Fibroblast of mammary gland (primary cell): ENCODE measurements at regions not wholly inside any gene's neighbourhood (a gene's known extent, or its start where the extent isn't known, plus 50 kb on each side); places are given as distances from the start of the nearest gene placed in this dataset.

ENCODE experiments used
- DNase-seq: peaks from one replicate; pipeline ENCODE4 v3.0.0-alpha.2; 2010; ENCODE audit warnings: low read depth
- H3K4me3 ChIP-seq: 2 replicates; pipeline ENCODE4 v1.5.1; 2011; ENCODE audit warnings: low read depth, mild to moderate bottlenecking, low read length, moderate library complexity; ENCODE audit not compliant: control insufficient read depth
- TF ChIP-seq, protein P1 (sequence below): conservative IDR thresholded peaks from 2 replicates; pipeline ENCODE4 v1.5.1; 2011; ENCODE audit warnings: low read depth, low read length, inconsistent platforms; ENCODE audit not compliant: control insufficient read depth, insufficient read depth

DNA sequence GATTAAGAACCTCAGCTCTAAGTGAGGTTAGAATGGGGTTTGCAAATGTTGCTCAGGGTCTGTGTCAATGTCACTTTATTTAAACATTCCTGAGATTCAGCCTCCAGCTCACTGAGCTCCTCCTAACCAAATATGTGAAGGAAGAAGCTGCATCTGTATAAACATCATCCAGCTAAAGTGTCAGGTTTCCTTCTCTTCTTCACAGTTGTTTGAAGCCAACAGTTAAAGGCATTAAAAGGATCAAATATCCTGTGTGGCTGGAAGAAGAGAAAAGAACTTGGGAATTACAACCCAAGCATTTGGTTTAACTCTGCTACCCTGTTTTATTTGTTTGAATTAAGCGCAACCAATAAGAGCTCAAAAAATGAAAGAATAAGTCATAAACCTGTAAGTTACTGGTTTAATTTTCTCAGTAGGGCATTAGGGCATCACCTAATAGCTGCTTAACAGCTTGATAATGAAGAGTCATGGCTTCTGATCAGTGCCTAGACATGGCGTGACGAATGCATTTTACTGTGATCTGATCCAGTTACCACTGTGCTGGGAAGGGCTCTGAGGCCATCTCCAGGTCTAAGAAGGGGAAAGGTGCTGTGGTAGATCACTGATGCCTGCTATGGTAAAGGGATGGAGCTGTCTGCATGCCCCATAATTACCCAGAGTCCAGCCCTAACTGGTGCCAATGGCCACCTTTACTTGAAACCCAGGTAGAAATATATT lies 165.7 kb upstream of the TSC22D2 start:
- H3K4me3 ChIP-seq: no peak overlapping the region
- peak; percentile 38 for DNase-seq
- TF ChIP-seq, protein P1, sequence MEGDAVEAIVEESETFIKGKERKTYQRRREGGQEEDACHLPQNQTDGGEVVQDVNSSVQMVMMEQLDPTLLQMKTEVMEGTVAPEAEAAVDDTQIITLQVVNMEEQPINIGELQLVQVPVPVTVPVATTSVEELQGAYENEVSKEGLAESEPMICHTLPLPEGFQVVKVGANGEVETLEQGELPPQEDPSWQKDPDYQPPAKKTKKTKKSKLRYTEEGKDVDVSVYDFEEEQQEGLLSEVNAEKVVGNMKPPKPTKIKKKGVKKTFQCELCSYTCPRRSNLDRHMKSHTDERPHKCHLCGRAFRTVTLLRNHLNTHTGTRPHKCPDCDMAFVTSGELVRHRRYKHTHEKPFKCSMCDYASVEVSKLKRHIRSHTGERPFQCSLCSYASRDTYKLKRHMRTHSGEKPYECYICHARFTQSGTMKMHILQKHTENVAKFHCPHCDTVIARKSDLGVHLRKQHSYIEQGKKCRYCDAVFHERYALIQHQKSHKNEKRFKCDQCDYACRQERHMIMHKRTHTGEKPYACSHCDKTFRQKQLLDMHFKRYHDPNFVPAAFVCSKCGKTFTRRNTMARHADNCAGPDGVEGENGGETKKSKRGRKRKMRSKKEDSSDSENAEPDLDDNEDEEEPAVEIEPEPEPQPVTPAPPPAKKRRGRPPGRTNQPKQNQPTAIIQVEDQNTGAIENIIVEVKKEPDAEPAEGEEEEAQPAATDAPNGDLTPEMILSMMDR: no peak

DNA sequence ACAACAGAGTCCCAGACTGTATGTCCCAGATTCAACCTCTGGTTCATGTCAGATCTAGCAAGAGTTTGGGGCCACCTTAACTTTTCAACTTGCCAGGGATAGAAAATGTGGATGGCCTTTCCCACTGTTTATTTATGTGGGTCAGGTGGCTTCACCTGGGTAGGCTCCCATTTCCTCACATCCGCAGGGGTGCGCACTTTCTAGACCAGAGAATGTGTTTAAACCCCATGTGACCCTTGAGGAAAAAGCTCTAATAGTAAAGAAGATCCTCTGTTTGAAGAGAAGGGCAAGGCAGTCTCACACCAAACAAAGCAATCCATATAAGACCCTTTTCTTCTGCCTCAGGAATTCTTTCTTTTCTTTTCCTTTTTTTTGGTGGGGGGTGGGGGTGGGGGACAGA lies 167.2 kb upstream of the TSC22D2 start:
- TF ChIP-seq, protein P1: no peak
- DNase-seq: no peak
- H3K4me3 ChIP-seq: no peak overlapping the region

DNA sequence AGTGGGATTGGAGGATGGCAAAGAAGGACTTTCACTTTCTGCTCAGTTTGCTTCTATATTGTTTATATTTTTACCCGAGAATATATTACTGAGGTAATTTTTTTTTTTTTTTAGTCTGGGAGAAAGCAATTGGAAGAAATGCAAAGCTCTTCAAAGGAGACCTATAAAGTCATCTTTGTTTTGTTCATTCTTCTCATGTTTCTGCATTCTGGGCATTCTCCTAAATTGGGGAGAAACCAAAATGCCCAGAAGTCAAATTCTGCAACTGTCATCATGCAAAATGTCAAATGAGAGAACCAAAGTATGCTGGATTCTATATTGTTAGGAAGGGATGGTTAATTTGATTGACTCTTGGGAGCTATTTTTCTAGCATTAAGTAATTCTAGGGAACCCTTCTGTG lies 168.3 kb upstream of the TSC22D2 start:
- TF ChIP-seq, protein P1: no peak
- DNase-seq: no peak
- H3K4me3 ChIP-seq: no peak overlapping the region

DNA sequence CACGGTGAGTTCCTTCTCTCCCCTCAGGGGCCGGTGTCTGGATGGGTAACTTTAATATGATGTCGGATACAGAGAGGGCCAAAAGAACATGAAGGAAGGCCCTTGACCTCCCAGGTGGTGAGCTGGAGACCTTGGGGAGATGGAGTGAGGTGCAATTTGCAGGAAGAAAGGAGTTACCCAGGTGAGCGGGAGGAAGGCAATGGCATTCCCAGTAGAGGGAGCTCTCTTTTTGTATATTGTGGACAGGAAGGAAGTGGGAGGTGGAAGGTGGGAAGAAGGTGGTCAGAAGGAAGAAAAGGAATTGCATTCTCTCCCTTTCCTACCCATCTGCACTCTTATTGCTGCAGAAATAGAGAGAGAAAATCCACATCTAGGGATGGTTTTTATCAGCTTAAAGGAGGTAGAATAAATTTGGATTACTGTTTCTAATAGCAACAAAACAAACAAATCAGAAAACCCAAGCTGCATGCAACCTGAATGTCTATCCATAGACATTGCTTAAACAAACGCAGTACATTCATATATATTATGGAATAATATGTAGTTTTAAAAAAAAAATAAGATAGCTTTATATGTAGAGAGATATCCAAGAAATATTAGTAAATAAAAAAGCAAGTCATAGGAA lies 169.0 kb upstream of the TSC22D2 start:
- no peak for DNase-seq
- TF ChIP-seq, protein P1: peak; percentile 28
- no peak overlapping the region for H3K4me3 ChIP-seq

DNA sequence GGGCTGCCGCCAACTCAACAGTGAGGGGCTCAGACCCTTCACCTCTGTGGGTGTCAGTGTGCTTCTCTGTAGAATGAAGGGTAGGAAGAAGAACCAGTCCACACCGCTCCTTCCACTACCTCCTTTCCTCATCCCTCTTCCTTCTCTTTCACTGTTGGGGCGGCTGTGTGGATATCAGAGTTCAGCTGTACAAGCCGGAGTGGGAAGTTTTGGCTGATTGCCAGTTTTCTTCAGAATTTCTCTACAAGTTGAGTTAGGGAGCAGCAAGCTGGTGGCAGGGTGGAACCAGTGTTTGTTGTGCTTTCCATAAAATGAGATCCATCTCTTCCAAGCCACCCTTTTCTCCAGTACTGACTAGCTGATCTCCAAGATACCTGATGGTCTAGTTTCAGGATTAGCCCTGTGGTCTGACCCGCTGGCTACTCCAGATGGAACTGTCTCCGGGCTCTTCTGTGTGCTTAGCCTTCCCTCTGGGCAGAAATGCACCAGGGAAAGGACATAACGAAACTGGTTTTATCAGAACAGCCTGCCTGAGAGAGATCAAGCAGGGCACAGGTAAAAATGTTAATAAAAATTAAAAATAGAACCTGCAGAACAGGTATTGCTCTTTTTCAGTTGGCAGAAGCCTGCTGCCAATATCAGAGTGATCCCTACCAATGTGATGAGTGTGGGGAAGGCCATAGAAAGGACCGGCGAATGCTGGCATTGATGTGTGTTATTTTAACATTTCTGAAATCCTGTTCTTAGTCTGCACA lies 169.9 kb upstream of the TSC22D2 start:
- DNase-seq: no peak
- no peak overlapping the region for H3K4me3 ChIP-seq
- TF ChIP-seq, protein P1: no peak

DNA sequence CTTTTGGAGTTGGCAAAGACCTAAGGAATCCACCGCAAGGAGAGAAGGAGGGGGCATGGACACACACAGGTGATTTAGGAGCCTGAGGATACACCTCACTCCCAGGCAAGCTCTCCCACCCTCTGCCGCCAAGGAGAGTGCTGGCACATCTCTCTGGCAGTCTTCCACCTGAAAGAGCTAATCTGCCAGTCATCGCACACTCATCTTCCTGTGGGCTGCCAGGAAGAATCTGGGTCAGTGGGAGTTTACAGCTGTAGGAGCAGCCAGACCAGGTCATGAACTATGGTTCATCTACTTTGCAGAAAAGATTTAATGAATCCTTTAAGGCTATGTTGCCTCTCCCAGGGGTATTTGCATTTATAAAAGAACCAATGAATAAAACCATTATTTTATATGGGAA lies 170.6 kb upstream of the TSC22D2 start:
- TF ChIP-seq, protein P1: no peak
- peak; percentile 82 for DNase-seq
- no peak overlapping the region for H3K4me3 ChIP-seq
